Dermis microvascular lymphatic vessel endothelial cell (primary cell): ENCODE measurements at regions not wholly inside any gene's neighbourhood (a gene's known extent, or its start where the extent isn't known, plus 50 kb on each side); places are given as distances from the start of the nearest gene placed in this dataset.

ENCODE experiments used
- DNase-seq, 2 donors: peaks; one replicate each; pipeline versions ENCODE4 v3.0.0 to v3.0.0-alpha.2; 2010; ENCODE audit warnings: low read depth in 2 of 2

GRCh38 chr7:68518060-68518459 is 1080.2 kb upstream of the AUTS2 start:
- DNase-seq = no peak

- DNase-seq = no peak
These were observed 1074.1 kb upstream of the AUTS2 start for GRCh38 chr7:68524126-68524525.

- no peak for DNase-seq
These were observed 1069.1 kb upstream of the AUTS2 start for GRCh38 chr7:68529221-68529620.

- no peak for DNase-seq
These were observed 1063.0 kb upstream of the AUTS2 start for GRCh38 chr7:68535266-68535665.

- no peak for DNase-seq
These were observed 1061.1 kb upstream of the AUTS2 start for GRCh38 chr7:68537051-68537773.

DNA sequence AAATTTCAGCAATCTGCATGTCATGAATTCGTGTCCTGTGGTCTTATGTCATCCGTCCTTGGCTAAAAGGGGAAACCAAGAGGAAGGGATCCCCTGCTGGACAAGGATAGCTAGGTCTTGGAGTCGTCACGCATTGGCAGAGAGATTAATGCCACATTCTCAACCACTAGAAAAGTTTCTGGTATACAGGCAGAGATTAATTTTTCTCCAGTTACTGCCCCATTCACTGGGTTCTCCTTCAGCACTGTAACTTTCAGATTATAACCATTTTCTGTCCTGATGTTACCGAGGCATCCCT is 1060.6 kb upstream of the AUTS2 start:
- no peak for DNase-seq

DNA sequence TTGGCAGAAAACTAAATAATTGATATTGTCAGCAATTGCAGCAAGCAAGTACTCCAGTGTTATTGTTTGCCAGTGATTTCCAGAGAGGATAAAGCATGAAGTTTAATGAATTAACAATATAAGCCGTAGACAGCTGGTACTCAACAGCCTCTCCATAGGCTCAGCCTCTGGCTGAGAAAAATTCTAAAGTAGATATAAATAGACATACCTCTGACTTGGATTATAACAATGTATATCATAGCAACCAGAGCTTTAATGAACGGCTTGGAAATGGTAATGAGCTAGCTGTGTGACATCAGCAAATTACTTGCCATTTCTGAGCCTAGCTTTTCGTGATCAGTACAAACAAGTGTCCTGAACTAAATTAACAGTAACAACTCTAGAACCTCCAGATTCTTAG is 1055.4 kb upstream of the AUTS2 start:
- no peak for DNase-seq

DNA sequence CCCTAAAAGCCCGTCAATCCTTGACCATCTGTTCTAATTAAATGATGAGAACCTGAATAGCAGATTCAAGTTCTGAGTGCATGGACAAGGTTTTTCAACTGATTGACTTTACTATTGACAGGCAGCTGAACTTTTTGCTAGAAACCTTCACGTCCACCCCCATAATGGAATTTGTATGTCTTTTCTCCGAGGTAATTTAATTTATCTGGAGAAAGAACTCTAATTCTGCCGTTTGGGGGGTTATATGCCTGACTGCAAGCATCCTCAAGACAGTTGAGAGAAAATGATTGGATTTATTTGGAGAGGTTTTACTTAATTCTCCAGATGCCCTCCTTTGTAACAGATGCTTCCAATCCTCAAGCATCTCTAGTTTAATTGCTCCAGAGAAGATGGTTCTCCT is 1053.4 kb upstream of the AUTS2 start:
- no peak for DNase-seq

DNA sequence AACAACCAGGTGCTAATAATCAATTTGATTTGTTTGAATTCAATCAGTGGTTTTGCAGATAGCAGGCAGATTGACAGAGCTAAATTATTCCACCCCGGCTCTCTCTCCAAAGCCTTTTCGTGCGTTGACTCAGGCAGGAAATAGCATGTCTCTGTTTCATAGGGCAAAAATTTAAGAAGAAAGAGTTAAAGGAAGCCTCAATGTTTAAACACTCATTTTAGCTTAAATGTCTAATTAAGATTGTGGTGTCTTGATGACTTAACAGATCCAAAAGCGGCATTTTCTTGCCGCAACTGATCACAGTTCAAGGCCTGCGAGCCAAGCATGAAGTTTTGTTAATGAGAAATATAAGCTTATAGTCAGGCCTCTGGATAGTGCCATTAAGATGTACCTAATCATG is 1051.1 kb upstream of the AUTS2 start:
- DNase-seq = no peak

DNA sequence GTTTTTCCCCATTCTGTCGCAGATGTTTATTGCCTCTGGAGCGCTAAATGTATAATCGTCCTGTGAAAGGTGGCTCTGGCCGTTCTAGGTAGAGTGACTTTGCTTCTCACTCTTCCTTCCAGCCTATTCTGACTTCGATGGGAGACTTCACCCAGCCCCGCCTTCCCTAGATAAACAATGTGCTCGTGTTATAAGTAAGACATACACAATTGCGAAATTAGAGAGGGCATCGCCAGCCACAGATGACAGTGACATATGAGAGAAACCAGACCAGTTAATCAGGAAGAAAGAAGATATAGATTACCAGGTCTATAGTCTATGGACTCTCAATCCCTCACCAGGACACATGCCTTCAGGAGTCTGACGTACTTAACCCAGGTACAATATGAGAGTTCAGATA is 1050.5 kb upstream of the AUTS2 start:
- DNase-seq = no peak

DNA sequence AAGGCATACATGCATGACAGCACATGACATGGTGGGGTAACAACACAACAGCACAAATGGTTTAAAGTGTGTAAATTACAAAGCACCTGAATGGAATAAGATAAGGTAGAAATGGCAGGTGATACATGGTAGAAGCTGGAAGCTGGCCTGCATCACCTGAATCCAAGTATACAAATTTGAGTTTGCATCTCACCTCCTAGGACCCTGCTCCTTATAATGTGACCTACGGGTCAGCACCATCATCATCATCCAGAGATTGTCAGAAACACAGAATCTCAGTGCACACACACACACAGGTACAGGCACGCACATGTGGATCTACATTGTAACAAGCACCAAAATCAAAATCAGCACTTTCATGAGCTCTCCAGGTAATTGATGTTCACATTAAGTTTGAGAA is 1048.2 kb upstream of the AUTS2 start:
- no peak for DNase-seq

DNA sequence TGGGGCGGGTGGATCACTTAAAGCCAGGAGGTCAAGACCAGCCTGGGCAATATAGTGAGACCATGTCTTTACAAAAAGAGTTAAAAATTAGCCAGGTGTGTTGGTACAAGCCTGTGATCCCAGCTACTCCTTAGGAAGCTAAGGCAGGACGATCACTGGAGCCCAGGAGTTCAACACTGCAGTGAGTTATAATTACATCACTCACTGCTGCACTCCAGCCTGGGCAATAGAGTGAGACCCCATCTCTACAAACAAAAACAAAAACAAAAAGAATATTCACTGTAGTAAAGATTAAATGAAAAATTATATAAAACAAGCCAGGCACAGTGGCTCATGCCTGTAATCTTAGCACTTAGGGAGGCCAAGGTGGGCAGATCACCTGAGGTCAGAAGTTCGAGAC is 1047.6 kb upstream of the AUTS2 start:
- no peak for DNase-seq

DNA sequence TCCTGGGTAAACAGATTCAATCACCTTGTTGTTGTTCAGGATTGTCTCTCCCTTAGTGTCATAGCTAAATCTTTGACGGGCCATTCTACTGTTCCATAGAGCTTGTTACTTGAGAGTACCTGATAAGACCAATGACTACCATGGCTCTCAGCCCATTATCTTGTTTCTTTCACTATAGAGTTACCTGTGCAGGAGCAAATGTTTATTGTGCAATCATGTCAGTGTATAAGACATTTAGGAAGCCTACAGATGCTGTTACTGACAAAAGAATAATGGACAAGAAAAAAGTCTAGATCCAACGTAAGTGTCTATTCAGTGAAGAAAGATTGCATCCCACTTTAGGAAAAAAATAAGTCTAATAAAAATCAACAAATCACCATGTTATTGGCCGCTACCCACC is 1041.7 kb upstream of the AUTS2 start:
- DNase-seq = no peak

DNA sequence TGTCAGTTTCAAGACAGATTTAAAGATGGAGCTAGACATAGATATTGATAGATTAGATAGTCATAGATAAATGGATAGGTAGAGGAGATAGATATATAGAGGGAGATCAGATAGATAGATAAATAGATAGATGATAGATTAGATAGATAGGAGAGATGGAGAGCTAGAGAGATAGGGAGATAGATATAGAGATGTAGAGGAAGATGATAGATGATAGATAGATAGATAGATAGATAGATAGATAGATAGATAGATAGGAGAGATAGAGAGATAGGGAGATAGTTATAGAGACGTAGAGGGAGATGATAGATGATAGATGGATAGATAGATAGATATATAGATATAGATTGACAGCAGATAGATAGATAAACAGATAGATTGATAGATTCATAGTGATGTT is 1038.8 kb upstream of the AUTS2 start:
- DNase-seq = no peak

DNA sequence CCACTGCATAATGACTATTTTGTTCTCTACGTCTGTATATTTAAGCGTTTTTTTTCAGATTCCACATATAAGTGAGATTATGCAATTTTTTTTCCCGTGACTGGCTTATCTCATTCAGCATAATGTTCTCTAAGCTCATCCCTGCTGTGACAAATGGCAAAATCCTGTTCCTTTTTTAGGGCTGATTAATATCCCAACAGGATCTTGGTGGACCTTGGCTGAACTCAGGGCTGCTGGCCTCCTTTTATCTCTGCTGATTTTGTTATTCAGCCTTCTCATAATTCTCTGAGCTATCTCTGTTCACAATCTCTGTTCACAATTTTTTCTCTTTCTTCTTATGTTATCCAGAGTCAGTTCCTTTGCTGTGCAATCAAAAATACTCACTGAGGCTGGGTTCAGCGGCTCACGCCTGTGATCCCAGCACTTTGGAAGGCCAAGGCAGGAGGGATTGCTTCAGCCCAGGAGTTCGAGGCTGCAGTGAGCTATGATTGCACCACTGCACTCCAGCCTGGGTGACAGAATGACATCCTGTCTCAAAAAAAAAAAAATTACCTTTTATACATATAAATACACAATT is 1035.9 kb upstream of the AUTS2 start:
- DNase-seq = no peak

DNA sequence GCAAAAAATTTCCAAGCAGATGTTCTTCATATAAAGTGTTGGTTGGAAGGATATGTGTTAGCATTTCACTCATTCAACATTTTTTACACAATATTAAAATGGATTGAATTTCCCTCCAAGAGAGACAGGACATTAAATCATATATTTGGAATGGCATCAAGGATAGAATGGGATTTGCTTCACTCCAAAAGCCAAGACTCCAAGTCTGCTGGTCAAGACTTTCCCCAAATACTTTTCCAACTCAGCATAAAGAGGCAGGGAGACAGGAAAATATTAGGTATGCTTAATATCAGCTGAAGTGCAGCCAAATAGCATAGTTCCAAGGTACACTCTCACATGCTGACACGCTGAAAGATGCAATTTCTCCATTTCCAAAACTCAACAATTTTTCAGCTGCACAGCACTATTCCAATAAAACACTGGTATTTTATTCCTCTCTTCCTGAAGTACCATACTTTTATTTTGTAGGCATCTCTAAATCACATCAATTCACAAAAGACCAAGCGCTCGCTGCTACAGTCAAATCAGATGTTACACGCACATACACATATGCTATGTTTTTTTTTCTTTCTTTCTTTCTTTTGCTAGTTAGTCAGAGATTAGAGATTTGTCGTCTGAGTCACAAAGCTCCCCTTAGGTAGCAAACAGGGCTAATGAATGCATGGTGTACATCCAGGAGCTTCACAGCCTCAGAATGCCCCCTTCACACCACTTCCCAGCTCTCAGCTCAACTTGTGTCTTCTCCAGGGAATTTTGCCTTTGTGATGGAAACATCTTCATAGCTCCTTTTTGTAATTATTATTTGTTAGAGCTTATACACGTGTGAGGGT is 1033.8 kb upstream of the AUTS2 start:
- no peak for DNase-seq

DNA sequence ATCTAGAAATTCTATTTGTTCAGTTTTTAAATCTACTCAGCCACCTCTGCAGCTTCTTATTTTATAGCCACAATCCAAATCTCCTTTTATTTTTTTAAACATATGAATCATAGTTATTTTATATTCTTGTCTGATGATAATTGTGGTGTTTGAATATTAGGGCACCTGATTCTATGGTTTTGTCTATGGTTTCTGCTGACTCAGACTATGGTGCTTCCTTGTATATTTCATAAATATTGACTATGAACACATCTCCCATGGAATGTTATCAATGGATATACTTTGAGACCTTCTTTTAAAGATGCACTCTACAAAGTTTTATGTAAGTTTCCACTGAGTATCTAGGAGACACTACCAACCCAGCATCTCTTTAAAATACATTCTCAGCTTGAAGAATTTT is 1027.0 kb upstream of the AUTS2 start:
- no peak for DNase-seq

DNA sequence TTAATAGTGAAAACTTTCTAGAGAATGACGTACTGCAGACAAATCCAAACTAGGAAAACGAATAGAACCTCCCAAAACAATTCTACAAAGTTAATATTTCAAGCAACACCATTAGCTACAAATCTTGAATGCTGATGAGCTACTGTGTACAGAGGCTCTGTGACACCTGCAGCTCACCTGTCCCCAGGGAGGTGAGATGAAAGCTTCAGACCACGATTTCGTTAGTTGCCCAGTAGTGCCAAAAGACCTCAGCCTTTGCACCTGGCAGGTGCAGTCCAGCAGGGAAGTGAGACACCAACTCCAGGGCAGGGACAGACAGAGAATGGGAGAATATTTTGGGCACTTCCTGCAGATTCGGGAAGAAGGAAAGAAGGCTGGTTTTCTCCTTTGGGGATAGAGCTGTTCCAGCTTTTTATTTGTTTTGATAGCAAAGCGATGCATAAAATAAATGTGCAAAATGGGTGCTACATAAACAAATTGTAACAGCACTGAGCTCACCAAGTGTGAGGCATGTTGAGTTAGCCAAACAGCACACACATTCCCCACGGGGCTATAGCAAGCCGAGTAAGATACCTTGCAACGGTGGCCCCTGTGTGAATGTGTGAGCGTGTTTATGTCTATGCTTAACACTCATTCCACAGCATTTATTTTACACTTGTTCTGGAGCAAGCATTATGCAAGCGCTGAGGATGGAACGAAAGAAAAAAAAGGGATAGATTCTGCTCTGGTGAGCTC is 1024.8 kb upstream of the AUTS2 start:
- no peak for DNase-seq

GRCh38 chr7:68576366-68576765 is 1021.9 kb upstream of the AUTS2 start:
- DNase-seq = no peak

DNA sequence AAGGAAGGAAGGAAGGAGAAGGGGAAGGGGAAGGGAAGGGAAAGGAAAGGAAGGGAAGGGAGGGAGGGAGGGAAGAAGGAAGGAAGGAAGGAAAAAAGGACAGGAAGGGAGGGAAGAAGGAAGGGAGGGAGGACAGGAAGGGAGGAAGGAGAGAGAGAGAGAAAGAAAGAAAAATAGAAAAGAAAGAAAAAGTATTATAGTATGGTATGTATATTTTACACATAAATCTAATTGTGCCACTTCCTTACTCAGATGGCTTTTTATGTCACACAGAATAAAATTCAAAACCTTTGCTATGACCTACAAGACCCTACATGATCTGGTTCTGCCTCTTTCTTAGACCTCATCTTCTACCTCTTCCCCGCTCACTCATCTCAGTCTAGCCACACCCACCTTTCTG is 1016.9 kb upstream of the AUTS2 start:
- no peak for DNase-seq

GRCh38 chr7:68587599-68587998 is 1010.7 kb upstream of the AUTS2 start:
- no peak for DNase-seq

- DNase-seq = no peak
These were observed 996.4 kb upstream of the AUTS2 start for GRCh38 chr7:68601826-68602225.
